Activated naive CD8-positive, alpha-beta T cell treated with anti-CD3 and anti-CD28 coated beads, Interleukin-2, amount 10 ng/mL, durations not matched to agents 7 days and 5 days (primary cell): ENCODE measurements at regions not wholly inside any gene's neighbourhood (a gene's known extent, or its start where the extent isn't known, plus 50 kb on each side); places are given as distances from the start of the nearest gene placed in this dataset.

Source experiments
- ATAC-seq: fragments of 150-1000 bp; cut with Tn5 transposase; one replicate; pipeline ENCODE4 v1.10.0; 2021; ENCODE audit warnings: low read depth, moderate library complexity
- POLR2A ChIA-PET: fragments of 350-600 bp; sonication (Branson Sonifier 250); formaldehyde crosslinking; loops from one replicate; lab custom pipeline; 2021; ENCODE audit warnings: antibody characterized with exemption; lab: Charles Lee
- DNase-seq: peaks from one replicate; pipeline ENCODE4 v3.0.0; 2021
- H3K27ac Mint-ChIP-seq: one replicate; pipeline ENCODE4 v1.8.0; 2022; ENCODE audit warnings: mild to moderate bottlenecking, mixed read lengths
- H3K27me3 Mint-ChIP-seq: one replicate; pipeline ENCODE4 v1.8.0; 2022; ENCODE audit warnings: mild to moderate bottlenecking, moderate library complexity, mixed read lengths
- H3K36me3 Mint-ChIP-seq: one replicate; pipeline ENCODE4 v1.8.0; 2021; ENCODE audit warnings: mild to moderate bottlenecking, mixed read lengths
- H3K4me1 Mint-ChIP-seq: one replicate; pipeline ENCODE4 v1.8.0; 2021; ENCODE audit warnings: mixed read lengths
- H3K4me3 Mint-ChIP-seq: one replicate; pipeline ENCODE4 v1.8.0; 2022; ENCODE audit warnings: mild to moderate bottlenecking, moderate library complexity, mixed read lengths
- H3K9me3 Mint-ChIP-seq: one replicate; pipeline ENCODE4 v1.8.0; 2021; ENCODE audit warnings: mixed read lengths

- ATAC-seq (no peak), DNase-seq (no peak)
- Mint-ChIP-seq H3K36me3 (no peaks in the 10 kb centered on the region), H3K9me3 (peaks cover 1% of the 10 kb centered on the region), H3K27ac (no peak overlapping the region), H3K4me1 (no peaks in the 10 kb centered on the region), H3K27me3 (peaks cover 2% of the 10 kb centered on the region), H3K4me3 (no peak overlapping the region)
- POLR2A ChIA-PET = no interaction called here
Measured at GRCh38 chr12:61862986-61863385, 397.2 kb upstream of the USP15 start.

DNA sequence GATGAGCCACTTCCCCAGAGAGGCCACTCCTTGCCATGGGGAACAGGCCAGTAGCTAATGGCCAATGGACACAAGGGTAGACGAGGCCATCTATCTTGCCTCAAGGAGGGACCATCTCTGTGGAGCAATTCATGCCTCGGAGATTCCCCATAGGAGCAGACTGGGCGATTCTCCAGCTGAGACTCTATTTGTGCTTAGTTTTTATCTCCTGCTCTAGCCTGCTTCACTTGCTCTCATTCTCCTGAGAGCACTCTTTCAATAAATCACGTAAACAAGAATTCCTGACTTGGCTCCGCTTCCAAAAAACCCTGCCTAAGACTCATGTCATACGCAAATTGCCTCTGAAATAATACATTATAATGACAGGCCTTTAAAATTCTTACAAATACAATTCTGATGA is 396.4 kb upstream of the USP15 start:
- POLR2A ChIA-PET = no interaction called here
- no peak for ATAC-seq
- Mint-ChIP-seq H3K4me3 (no peak overlapping the region), H3K27me3 (peaks cover 2% of the 10 kb centered on the region), H3K9me3 (peaks cover 1% of the 10 kb centered on the region), H3K27ac (no peak overlapping the region), H3K36me3 (no peaks in the 10 kb centered on the region), H3K4me1 (no peaks in the 10 kb centered on the region)
- no peak for DNase-seq

- POLR2A ChIA-PET = no interaction called here
- H3K9me3 Mint-ChIP-seq = peaks cover 5% of the 10 kb centered on the region
Measured at GRCh38 chr12:61869796-61870195, 390.4 kb upstream of the USP15 start.

GRCh38 chr12:61870658-61871484 is 389.3 kb upstream of the USP15 start:
- peaks cover 4% of the 10 kb centered on the region for H3K36me3 Mint-ChIP-seq
- no peaks in the 10 kb centered on the region for H3K4me1 Mint-ChIP-seq
- POLR2A ChIA-PET = no interaction called here
- H3K27ac Mint-ChIP-seq = no peak overlapping the region
- ATAC-seq = peak; percentile 93
- no peaks in the 10 kb centered on the region for H3K27me3 Mint-ChIP-seq
- no peak for DNase-seq
- no peak overlapping the region for H3K4me3 Mint-ChIP-seq
- H3K9me3 Mint-ChIP-seq = peaks cover 5% of the 10 kb centered on the region

More at GRCh38 chr12:61869796-61870195, 390.4 kb upstream of the USP15 start:
- no peak overlapping the region for H3K27ac Mint-ChIP-seq
- no peak for DNase-seq
- ATAC-seq = no peak
- H3K36me3 Mint-ChIP-seq = peaks cover 4% of the 10 kb centered on the region
- no peaks in the 10 kb centered on the region for H3K4me1 Mint-ChIP-seq
- no peaks in the 10 kb centered on the region for H3K27me3 Mint-ChIP-seq
- no peak overlapping the region for H3K4me3 Mint-ChIP-seq

- peaks cover 4% of the 10 kb centered on the region for H3K36me3 Mint-ChIP-seq
- POLR2A ChIA-PET = no interaction called here
Measured at GRCh38 chr12:61871485-61871810, 388.8 kb upstream of the USP15 start.

DNA sequence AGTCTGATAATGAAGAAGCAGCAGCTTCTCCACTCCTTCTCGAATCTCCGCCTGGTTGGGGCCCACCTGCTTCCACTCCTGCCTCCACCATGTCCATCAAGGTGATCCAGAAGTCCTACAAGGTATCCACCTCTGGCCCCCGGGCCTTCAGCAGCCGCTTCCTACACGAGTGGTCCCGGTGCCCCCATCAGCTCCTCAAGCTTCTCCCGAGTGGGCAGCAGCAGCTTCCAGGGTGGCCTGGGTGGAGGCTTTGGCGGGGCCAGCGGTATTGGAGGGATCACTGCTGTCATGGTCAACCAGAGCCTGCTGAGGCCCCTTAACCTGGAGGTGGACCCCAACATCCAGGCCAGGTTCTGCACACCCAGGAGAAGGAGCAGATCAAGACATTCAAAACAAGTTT is 381.0 kb upstream of the USP15 start:
- ATAC-seq = no peak
- no peaks in the 10 kb centered on the region for H3K9me3 Mint-ChIP-seq
- H3K4me3 Mint-ChIP-seq = no peak overlapping the region
- POLR2A ChIA-PET = no interaction called here
- no peak for DNase-seq
- H3K36me3 Mint-ChIP-seq = no peaks in the 10 kb centered on the region
- no peaks in the 10 kb centered on the region for H3K4me1 Mint-ChIP-seq
- H3K27ac Mint-ChIP-seq = no peak overlapping the region
- no peaks in the 10 kb centered on the region for H3K27me3 Mint-ChIP-seq

More at GRCh38 chr12:61871485-61871810, 388.8 kb upstream of the USP15 start:
- no peak overlapping the region for H3K4me3 Mint-ChIP-seq
- H3K9me3 Mint-ChIP-seq = peaks cover 5% of the 10 kb centered on the region
- H3K27ac Mint-ChIP-seq = no peak overlapping the region
- ATAC-seq (no peak), DNase-seq (no peak)
- no peaks in the 10 kb centered on the region for H3K27me3 Mint-ChIP-seq
- H3K4me1 Mint-ChIP-seq = no peaks in the 10 kb centered on the region

GRCh38 chr12:61880186-61880585 is 380.0 kb upstream of the USP15 start:
- H3K4me1 Mint-ChIP-seq = no peaks in the 10 kb centered on the region
- POLR2A ChIA-PET = no interaction called here

GRCh38 chr12:61891632-61892031 is 368.6 kb upstream of the USP15 start:
- Mint-ChIP-seq H3K27me3 (peaks cover 4% of the 10 kb centered on the region), H3K4me1 (no peaks in the 10 kb centered on the region), H3K9me3 (peaks cover 3% of the 10 kb centered on the region), H3K36me3 (no peaks in the 10 kb centered on the region), H3K27ac (no peak overlapping the region), H3K4me3 (no peak overlapping the region)
- ATAC-seq (no peak), DNase-seq (no peak)
- POLR2A ChIA-PET = no interaction called here

More at GRCh38 chr12:61880186-61880585, 380.0 kb upstream of the USP15 start:
- ATAC-seq (no peak), DNase-seq (no peak)
- Mint-ChIP-seq H3K4me3 (no peak overlapping the region), H3K9me3 (no peaks in the 10 kb centered on the region), H3K27me3 (peaks cover 4% of the 10 kb centered on the region), H3K36me3 (no peaks in the 10 kb centered on the region), H3K27ac (no peak overlapping the region)

- ATAC-seq = no peak
- H3K9me3 Mint-ChIP-seq = peaks cover 1% of the 10 kb centered on the region
- no peak overlapping the region for H3K4me3 Mint-ChIP-seq
- peaks cover 4% of the 10 kb centered on the region for H3K27me3 Mint-ChIP-seq
- H3K4me1 Mint-ChIP-seq = no peaks in the 10 kb centered on the region
- no peaks in the 10 kb centered on the region for H3K36me3 Mint-ChIP-seq
- no peak overlapping the region for H3K27ac Mint-ChIP-seq
- DNase-seq = no peak
- POLR2A ChIA-PET = no interaction called here
Measured at GRCh38 chr12:61894168-61894567, 366.0 kb upstream of the USP15 start.

- DNase-seq (no peak), ATAC-seq (no peak)
Measured at GRCh38 chr12:61896436-61896835, 363.8 kb upstream of the USP15 start.

GRCh38 chr12:61902403-61902802 is 357.8 kb upstream of the USP15 start:
- no peak overlapping the region for H3K27ac Mint-ChIP-seq
- H3K4me3 Mint-ChIP-seq = no peak overlapping the region
- DNase-seq (no peak), ATAC-seq (no peak)
- H3K27me3 Mint-ChIP-seq = no peaks in the 10 kb centered on the region
- H3K9me3 Mint-ChIP-seq = peaks cover 1% of the 10 kb centered on the region
- H3K36me3 Mint-ChIP-seq = no peaks in the 10 kb centered on the region
- H3K4me1 Mint-ChIP-seq = no peaks in the 10 kb centered on the region
- POLR2A ChIA-PET = no interaction called here

More at GRCh38 chr12:61896436-61896835, 363.8 kb upstream of the USP15 start:
- Mint-ChIP-seq H3K27ac (no peak overlapping the region), H3K27me3 (no peaks in the 10 kb centered on the region), H3K4me1 (no peaks in the 10 kb centered on the region), H3K9me3 (peaks cover 2% of the 10 kb centered on the region), H3K36me3 (no peaks in the 10 kb centered on the region), H3K4me3 (no peak overlapping the region)
- POLR2A ChIA-PET = no interaction called here

DNA sequence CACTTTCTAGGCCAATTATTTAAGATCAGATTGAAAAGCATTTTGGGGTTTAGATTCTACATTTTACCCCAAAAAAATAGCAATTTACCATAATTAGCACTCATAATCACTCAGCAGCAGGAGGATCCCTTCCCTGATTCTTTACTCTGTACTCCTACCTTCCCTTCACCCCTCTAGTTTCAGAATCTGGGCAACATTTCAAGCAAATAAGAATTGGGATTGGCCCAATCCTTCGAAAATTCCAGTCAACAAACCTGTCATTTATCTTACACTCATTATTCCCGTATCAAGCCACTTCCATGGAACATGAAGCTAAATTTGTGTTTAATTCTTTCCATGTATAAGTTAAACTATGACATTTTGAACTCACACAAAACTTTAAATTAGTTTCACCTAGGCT is 349.1 kb upstream of the USP15 start:
- no peak for DNase-seq
- no peaks in the 10 kb centered on the region for H3K4me1 Mint-ChIP-seq
- no peaks in the 10 kb centered on the region for H3K9me3 Mint-ChIP-seq
- H3K27me3 Mint-ChIP-seq = no peaks in the 10 kb centered on the region
- no peak overlapping the region for H3K27ac Mint-ChIP-seq
- no peak overlapping the region for H3K4me3 Mint-ChIP-seq
- no peaks in the 10 kb centered on the region for H3K36me3 Mint-ChIP-seq
- POLR2A ChIA-PET = no interaction called here
- ATAC-seq = no peak

DNA sequence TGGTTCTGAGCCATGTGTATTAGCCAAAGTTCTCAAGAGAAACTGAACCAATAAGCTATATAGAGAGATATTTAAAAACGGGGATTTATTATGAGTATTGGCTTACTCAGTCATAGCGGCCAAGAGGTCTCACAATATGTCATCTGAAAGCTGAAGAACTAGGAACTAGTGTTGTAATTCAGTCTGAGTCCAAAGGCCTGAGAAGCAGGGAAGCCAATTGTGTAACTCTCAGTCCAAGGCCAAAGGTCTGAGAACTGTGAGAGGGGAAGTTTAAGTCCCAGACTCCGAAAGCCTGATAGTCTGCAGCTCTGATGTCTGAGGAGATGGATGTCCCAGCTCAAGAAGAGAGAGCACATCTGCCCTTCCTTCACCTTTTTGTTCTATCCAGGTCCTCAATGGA is 344.8 kb upstream of the USP15 start:
- H3K9me3 Mint-ChIP-seq = no peaks in the 10 kb centered on the region
- H3K4me3 Mint-ChIP-seq = no peak overlapping the region
- no peak for DNase-seq
- H3K27ac Mint-ChIP-seq = no peak overlapping the region
- ATAC-seq = no peak
- H3K27me3 Mint-ChIP-seq = peaks cover 4% of the 10 kb centered on the region
- no peaks in the 10 kb centered on the region for H3K36me3 Mint-ChIP-seq
- no peaks in the 10 kb centered on the region for H3K4me1 Mint-ChIP-seq
- POLR2A ChIA-PET = no interaction called here

DNA sequence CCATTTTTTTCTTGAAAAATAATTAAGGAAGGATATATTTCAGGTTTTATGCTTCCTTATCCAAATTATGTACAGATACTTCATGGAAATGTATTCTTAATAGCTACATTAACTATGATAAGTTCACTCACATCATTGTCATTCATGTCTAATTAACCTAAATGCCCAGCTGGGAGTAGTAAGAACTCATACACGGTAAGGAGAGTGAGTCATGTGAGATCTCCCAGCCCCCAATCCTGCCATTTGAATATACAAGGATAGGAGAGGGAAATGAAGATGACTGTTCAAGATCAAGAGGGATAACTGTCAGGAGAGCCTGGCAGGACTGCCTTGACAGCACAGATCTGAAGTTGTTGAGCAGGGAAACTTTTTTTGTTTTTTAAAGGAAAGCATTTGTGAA is 343.4 kb upstream of the USP15 start:
- POLR2A ChIA-PET = no interaction called here

More for the DNA sequence above, 343.4 kb upstream of the USP15 start:
- DNase-seq = no peak
- Mint-ChIP-seq H3K4me3 (no peak overlapping the region), H3K9me3 (peaks cover 2% of the 10 kb centered on the region), H3K36me3 (no peaks in the 10 kb centered on the region), H3K4me1 (no peaks in the 10 kb centered on the region), H3K27me3 (peaks cover 4% of the 10 kb centered on the region), H3K27ac (no peak overlapping the region)
- no peak for ATAC-seq
